ENCODE measurements at regions not wholly inside any gene's neighbourhood (a gene's known extent, or its start where the extent isn't known, plus 50 kb on each side); places are given as distances from the start of the nearest gene placed in this dataset.

GRCh38 chr4:156559346-156559745 is 412.3 kb downstream of the PDGFC start:
- Histone ChIP-seq H3K27me3 (no peaks in the 10 kb centered on the region), H3K4me1 (no peaks in the 10 kb centered on the region), H3K4me3 (no peak overlapping the region), H3K27ac (no peak overlapping the region), H3K9me3 (peaks cover 0 to 3% of the 10 kb centered on the region in 2 donors), H3K36me3 (no peaks in the 10 kb centered on the region)
- no peak for TF ChIP-seq CTCF (IDR thresholded peaks at IDR 0.05)
- ATAC-seq (no peak), DNase-seq (no peak)
- intact Hi-C loops (cut with DNase I) = no loop called here

DNA sequence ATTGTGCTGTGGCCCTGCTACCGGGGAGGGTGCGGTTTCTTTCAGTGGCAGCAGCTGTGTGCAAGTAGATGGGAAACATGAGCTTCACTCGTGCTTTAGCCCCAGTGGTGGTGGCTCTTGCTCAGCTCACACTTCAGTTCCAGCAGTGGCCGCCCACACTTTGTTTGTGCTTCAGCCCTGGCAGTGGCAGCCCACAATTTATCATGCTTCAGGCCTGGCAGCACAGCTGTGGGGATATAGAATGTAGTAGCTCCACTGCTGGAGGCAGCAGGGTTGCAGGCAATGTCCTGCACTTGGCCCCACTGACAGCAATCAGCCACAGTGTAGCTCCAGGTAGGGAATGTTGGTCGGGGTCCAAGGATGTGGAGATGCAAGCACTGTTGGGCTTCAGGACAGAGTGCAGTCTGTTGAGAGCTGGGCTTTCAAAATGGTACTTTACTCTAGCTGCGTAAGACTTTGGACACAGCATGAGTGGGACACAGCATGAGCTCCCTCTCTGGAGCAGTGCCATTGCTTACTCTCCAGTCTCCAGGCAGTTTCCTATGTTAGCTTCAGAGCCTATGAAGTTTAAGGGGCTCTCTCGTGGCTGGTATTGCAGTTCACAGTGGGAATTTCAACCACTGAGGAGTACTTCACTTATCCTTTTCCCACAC is 413.1 kb downstream of the PDGFC start:
- ATAC-seq = no peak
- Histone ChIP-seq H3K4me1 (no peaks in the 10 kb centered on the region), H3K27me3 (no peaks in the 10 kb centered on the region), H3K27ac (no peak overlapping the region), H3K9me3 (peaks cover 0 to 3% of the 10 kb centered on the region in 2 donors), H3K36me3 (no peaks in the 10 kb centered on the region), H3K4me3 (no peak overlapping the region)
- TF ChIP-seq CTCF (IDR thresholded peaks at IDR 0.05) = no peak
- intact Hi-C loops (cut with DNase I) = no loop called here
- peak in 1 of 4 donors; percentile 11 for DNase-seq

GRCh38 chr4:156557920-156558319 is 413.7 kb downstream of the PDGFC start:
- H3K36me3 ChIP-seq = no peaks in the 10 kb centered on the region
- no peak overlapping the region for H3K27ac ChIP-seq
- ATAC-seq (no peak), DNase-seq (no peak)
- H3K4me3 ChIP-seq = no peak overlapping the region
- intact Hi-C loops (cut with DNase I) = no loop called here
- H3K4me1 ChIP-seq = no peaks in the 10 kb centered on the region
- peaks cover 0 to 3% of the 10 kb centered on the region in 2 donors for H3K9me3 ChIP-seq
- TF ChIP-seq CTCF (IDR thresholded peaks at IDR 0.05) = no peak
- no peaks in the 10 kb centered on the region for H3K27me3 ChIP-seq

DNA sequence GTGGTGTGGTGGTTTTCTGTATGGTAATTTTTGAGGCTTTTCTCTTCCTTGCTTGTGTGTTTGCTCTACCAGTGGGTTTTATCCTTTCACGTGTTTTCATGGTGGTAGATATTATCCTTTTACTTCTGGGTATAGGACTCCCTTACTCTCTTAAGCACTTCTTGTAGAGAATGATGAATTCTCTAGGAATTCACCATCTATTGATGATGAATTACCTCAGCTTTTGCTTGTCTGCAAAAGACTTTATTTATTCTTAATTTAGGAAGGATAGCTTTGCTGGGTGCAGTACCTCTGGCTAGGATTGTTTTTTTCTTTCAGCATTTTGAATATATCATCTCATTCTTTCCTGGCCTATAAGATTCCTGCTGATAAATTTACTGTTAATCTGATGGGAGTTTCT is 415.3 kb downstream of the PDGFC start:
- intact Hi-C loops (cut with DNase I) = no loop called here
- DNase-seq = no peak
- ATAC-seq = no peak
- no peaks in the 10 kb centered on the region for H3K9me3 ChIP-seq
- no peak overlapping the region for H3K27ac ChIP-seq
- no peaks in the 10 kb centered on the region for H3K4me1 ChIP-seq
- no peaks in the 10 kb centered on the region for H3K36me3 ChIP-seq
- TF ChIP-seq CTCF (IDR thresholded peaks at IDR 0.05) = no peak
- no peak overlapping the region for H3K4me3 ChIP-seq
- H3K27me3 ChIP-seq = no peaks in the 10 kb centered on the region

DNA sequence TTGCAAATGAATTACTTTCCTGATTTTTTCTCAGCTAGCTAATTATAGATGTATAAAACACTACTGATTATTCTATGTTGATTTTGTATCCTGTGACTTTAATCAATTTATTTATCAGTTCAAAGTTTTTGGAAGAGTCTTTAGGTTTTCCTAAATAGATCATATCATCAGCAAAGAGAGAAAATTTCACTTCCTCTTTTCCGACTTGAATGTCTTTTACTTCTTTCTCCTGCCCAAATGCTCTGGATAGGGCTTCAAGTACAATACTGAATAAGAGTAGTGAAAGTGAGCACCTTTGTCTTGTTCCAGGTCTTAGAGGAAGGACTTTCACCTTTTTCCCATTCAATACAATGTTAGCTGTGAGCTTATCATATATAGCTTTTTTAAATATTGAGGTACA is 417.9 kb downstream of the PDGFC start:
- Histone ChIP-seq H3K9me3 (no peaks in the 10 kb centered on the region), H3K27ac (no peak overlapping the region), H3K4me3 (no peak overlapping the region), H3K36me3 (no peaks in the 10 kb centered on the region), H3K4me1 (no peaks in the 10 kb centered on the region), H3K27me3 (no peaks in the 10 kb centered on the region)
- ATAC-seq (no peak), DNase-seq (no peak)
- intact Hi-C loops (cut with DNase I) = no loop called here
- TF ChIP-seq CTCF (IDR thresholded peaks at IDR 0.05) = no peak

Measured in left lung (tissue), 4 donors.